WERI-Rb-1 (cell line): ENCODE measurements at regions not wholly inside any gene's neighbourhood (a gene's known extent, or its start where the extent isn't known, plus 50 kb on each side); places are given as distances from the start of the nearest gene placed in this dataset.
"Not testable (repeated sequence)": the region's sequence is repeated elsewhere in the genome, so short reads cannot be mapped to it uniquely, and the experiment has no call there.

Experiments
- DNase-seq: peaks from one replicate; pipeline ENCODE4 v3.0.0-alpha.2; 2020
- H3K27ac ChIP-seq: fragments of 250-450 bp; sonication (Bioruptor Pico); 2 replicates; pipeline ENCODE4 v1.5.1; 2020; ENCODE audit warnings: mild to moderate bottlenecking, moderate library complexity
- H3K27me3 ChIP-seq: fragments of 250-450 bp; sonication (Bioruptor Pico); 2 replicates; pipeline ENCODE4 v1.5.1; 2021; ENCODE audit warnings: mild to moderate bottlenecking, low read depth, moderate library complexity; ENCODE audit not compliant: insufficient read depth, severe bottlenecking
- H3K36me3 ChIP-seq: fragments of 250-450 bp; sonication (Bioruptor Pico); 2 replicates; pipeline ENCODE4 v1.5.1; 2020; ENCODE audit warnings: mild to moderate bottlenecking, moderate library complexity
- H3K4me3 ChIP-seq: 2 replicates; pipeline ENCODE4 v1.5.1; 2011; ENCODE audit warnings: low read depth, mild to moderate bottlenecking, control low read depth, low read length
- H3K9me3 ChIP-seq: fragments of 250-450 bp; sonication (Bioruptor Pico); 2 replicates; pipeline ENCODE4 v1.5.1; 2021; ENCODE audit warnings: mild to moderate bottlenecking, moderate library complexity; ENCODE audit not compliant: severe bottlenecking
- TF ChIP-seq, protein P1 (sequence below): IDR thresholded peaks from 2 replicates; pipeline ENCODE4 v1.5.1; 2011; ENCODE audit warnings: low read depth, mild to moderate bottlenecking, control low read depth, inconsistent platforms, low read length

DNA sequence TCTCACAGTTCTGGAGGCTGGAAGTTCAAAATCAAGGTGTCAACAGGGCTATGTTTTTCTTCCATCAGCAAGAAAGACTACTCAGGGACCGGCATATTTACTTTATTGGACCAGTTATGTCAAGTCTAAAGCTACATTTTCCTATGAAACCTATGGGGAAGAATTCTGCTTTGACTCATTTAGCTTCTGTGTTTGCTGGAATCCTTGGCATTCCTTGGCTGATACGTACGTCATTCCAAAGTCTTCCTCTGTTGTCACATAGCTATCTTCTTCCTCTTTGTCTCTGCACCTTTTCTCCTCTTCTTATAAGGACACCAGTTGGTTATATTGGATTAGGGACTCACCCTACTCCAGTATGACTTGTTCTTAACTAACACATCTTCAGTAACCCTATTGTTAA, 137.4 kb upstream of the FBXO11 start:
- H3K27ac ChIP-seq: no peak overlapping the region
- H3K4me3 ChIP-seq: no peak overlapping the region
- TF ChIP-seq, protein P1, sequence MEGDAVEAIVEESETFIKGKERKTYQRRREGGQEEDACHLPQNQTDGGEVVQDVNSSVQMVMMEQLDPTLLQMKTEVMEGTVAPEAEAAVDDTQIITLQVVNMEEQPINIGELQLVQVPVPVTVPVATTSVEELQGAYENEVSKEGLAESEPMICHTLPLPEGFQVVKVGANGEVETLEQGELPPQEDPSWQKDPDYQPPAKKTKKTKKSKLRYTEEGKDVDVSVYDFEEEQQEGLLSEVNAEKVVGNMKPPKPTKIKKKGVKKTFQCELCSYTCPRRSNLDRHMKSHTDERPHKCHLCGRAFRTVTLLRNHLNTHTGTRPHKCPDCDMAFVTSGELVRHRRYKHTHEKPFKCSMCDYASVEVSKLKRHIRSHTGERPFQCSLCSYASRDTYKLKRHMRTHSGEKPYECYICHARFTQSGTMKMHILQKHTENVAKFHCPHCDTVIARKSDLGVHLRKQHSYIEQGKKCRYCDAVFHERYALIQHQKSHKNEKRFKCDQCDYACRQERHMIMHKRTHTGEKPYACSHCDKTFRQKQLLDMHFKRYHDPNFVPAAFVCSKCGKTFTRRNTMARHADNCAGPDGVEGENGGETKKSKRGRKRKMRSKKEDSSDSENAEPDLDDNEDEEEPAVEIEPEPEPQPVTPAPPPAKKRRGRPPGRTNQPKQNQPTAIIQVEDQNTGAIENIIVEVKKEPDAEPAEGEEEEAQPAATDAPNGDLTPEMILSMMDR: no peak
- no peaks in the 10 kb centered on the region; the same call in 1 of the 2 replicates for H3K36me3 ChIP-seq
- H3K9me3 ChIP-seq: peaks cover 7% of the 10 kb centered on the region
- no peaks in the 10 kb centered on the region for H3K27me3 ChIP-seq
- no peak for DNase-seq

DNA sequence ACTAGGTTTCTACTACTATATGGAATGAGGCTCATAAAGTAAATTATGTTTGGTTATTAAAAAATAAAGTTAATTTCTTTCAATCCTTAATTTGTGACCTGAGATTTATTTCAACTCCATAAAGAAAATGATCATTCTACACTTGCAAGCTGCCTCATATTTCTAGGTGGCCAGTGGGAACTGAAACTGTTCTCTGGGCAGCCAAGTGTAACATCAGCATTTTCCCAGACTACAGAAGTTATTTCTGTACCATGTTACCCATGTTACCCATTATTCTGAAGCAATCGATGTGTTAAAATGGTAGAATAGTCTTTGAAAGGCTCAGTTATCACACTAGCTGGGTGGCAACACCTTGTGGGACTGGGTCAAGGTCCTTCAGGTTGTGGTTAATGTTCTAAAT, 139.3 kb upstream of the FBXO11 start:
- TF ChIP-seq, protein P1: no peak
- no peaks in the 10 kb centered on the region for H3K9me3 ChIP-seq
- no peak overlapping the region for H3K4me3 ChIP-seq
- no peak overlapping the region for H3K27ac ChIP-seq
- no peaks in the 10 kb centered on the region for H3K36me3 ChIP-seq
- no peaks in the 10 kb centered on the region for H3K27me3 ChIP-seq
- no peak for DNase-seq

DNA sequence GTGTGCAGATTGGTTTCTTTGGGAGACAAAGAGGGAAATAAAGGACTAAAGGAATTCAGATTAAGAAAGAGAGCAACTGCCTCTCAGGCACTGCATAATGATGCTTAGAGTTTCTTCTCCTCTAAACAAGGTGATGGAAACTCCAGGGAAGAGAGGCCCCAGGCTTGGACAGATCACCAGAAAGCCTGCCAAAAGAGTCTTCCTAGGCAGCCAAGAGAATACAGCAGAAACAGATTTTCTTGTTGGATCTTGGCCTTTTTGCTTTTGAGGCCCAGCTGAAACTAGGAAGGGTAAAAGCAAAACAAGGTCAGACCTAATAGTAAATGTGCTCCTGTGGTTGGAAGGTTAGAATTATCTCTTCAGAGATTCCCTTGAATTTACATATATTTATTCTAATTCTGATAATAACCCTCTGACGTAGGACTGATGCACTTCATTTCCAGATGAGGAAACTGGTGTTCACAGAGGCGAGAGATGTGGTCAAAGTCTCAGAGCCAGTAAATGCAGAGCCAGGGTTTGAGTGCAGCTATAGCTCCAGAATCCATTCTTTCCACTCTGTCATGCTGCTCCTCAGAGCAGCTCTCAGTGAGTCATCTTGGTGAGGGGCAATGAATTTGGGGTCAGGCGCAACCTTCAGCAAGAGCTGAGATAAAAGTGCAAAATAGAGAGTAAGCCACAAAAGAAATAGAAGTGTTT, 142.3 kb upstream of the FBXO11 start:
- H3K4me3 ChIP-seq: no peak overlapping the region
- no peaks in the 10 kb centered on the region for H3K36me3 ChIP-seq
- peaks cover 3% of the 10 kb centered on the region for H3K9me3 ChIP-seq
- TF ChIP-seq, protein P1: no peak
- H3K27ac ChIP-seq: no peak overlapping the region
- no peak for DNase-seq
- no peaks in the 10 kb centered on the region for H3K27me3 ChIP-seq

DNA sequence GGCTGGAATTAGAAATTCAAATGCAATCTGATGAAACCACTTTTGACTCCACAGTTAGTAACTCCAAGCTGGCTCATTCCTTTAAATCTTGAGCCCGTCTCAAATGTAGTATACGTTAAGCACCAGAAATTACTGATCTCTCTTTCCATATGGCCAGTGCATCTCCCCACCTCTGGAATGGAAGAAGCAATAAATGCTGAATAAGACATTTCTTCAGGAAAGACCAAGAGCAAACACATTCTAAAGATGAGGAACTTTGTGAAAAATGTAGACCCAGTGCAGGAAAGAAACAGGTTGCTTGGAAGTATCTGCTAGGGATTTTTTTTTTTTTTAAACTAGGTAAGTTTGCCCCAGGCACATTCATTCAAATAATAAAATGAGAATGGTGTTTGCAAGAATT, 143.1 kb upstream of the FBXO11 start:
- TF ChIP-seq, protein P1: no peak
- Histone ChIP-seq H3K36me3 (no peaks in the 10 kb centered on the region), H3K4me3 (no peak overlapping the region), H3K27ac (no peak overlapping the region), H3K27me3 (no peaks in the 10 kb centered on the region), H3K9me3 (peaks cover 3% of the 10 kb centered on the region)
- DNase-seq: no peak

DNA sequence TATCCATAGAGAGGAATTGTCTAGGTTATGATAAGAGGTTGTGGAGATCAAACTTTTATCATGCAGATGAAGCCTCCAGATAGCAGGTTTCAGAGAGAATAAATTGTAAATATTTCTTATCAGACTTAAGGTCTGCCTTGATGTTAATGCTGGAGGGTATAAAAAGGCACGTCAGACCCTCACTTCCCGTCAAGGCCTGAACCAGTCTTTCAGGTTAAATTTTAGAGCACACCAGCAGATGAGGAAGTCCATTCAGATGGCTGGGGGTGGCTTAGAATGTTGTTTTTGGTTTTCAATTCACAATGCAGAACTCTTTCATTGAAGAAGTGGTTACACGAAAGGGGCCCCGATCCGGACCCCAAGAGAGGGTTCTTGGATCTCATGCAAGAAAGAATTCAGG, 144.4 kb upstream of the FBXO11 start:
- no peak overlapping the region for H3K27ac ChIP-seq
- no peak overlapping the region for H3K4me3 ChIP-seq
- TF ChIP-seq, protein P1: no peak
- no peaks in the 10 kb centered on the region for H3K36me3 ChIP-seq
- H3K9me3 ChIP-seq: peaks cover 3% of the 10 kb centered on the region
- no peaks in the 10 kb centered on the region for H3K27me3 ChIP-seq
- no peak for DNase-seq

DNA sequence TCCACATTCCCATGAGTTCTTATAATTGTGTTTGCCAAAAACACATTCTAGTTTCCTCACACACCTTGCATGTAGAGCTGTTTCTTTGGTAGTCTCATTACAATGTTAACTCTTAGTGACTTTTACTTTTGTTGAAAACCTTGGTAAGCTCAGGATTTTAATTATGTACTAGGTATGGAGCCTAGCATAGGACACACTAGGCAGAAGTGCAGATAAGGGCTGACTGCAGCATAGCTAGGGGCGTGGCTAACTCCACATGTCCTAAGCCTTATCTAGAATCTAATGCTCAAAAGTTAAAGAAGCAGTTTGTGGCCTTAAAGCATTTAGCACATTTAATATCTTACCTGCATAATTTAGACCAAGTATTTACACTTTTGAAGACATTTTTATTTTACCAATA, 153.7 kb upstream of the FBXO11 start:
- Histone ChIP-seq H3K27ac (no peak overlapping the region), H3K27me3 (no peaks in the 10 kb centered on the region), H3K9me3 (peaks cover 3% of the 10 kb centered on the region), H3K36me3 (no peaks in the 10 kb centered on the region), H3K4me3 (no peak overlapping the region)
- TF ChIP-seq, protein P1: no peak
- no peak for DNase-seq

DNA sequence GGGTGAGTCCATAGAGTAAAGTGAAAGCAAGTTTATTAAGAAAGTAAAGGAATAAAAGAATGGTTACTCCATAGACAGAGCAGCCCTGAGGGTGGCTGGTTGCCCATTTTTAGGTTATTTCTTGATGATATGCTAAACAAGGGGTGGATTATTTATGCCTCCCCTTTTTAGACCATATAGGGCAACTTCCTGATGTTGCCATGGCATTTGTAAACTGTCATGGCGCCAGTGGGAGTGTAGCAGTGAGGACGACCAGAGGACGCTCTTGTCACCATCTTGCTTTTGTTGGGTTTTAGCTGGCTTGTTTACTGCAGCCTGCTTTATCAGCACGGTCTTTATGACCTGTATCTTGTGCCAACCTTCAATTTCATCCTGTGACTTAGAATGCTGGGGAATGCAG, 155.4 kb upstream of the FBXO11 start:
- H3K9me3 ChIP-seq, DNase-seq, H3K4me3 ChIP-seq, H3K27ac ChIP-seq, H3K27me3 ChIP-seq, H3K36me3 ChIP-seq: not testable (repeated sequence)
